ENCODE measurements at regions not wholly inside any gene's neighbourhood (a gene's known extent, or its start where the extent isn't known, plus 50 kb on each side); places are given as distances from the start of the nearest gene placed in this dataset.

DNA sequence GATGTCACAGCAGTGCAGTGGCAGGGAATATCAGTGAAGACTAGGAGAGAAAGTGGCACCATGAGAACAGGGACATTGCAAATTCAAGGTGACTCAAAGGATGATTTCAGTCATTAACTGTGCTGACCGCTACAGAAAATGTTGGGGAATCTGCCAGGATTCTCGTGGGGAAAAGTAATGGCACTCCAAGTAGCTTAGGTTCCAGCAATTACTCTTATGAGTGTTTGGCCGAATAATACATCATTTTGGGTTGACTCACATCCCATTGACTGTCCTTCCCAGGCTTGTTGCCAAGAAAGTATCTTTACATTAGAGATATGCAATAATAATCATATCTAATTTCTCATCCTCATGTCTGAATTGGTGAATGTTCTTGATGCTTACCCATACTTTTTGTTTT lies 1411.1 kb upstream of the PCDH7 start:
- Histone ChIP-seq H3K4me1 (ENCODE audit: control insufficient read depth in 5 of 5, insufficient read depth in 5 of 5, low read length in 5 of 5) (no peaks in the 10 kb centered on the region), H3K9ac (ENCODE audit: low read length in 5 of 5) (no peak overlapping the region), H3K27ac (ENCODE audit: low read depth, low read length) (no peak overlapping the region), H3K4me3 (ENCODE audit: low read depth in 1 of 5, low read length in 5 of 5) (no peak overlapping the region), H3K9me3 (ENCODE audit: control insufficient read depth in 5 of 5, low read length in 5 of 5) (no peaks in the 10 kb centered on the region), H3K36me3 (ENCODE audit: control insufficient read depth in 5 of 5, insufficient read depth in 5 of 5, low read length in 5 of 5) (no peaks in the 10 kb centered on the region), H3K27me3 (ENCODE audit: control insufficient read depth in 5 of 5, insufficient read depth in 4 of 5, low read length in 5 of 5) (no peaks in the 10 kb centered on the region)

DNA sequence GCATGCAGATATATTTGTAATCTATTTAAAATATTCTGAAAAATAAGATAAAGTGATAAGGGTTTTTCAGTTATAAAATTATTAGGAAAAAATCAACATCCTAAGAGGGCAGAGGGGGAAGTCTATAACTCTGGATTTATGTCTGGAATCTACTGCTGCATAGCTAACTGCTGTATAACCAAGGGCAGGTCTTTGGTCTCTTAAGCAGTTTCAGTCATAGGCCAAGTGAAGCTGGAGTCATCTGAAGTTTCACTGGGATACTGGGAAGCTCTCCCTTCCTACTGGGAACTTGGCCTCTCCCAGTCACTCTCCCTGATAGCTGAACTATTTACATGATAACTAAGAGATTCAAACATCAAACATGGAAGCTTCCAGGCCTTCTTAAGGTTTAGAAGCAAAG lies 1409.9 kb upstream of the PCDH7 start:
- Histone ChIP-seq H3K9ac (ENCODE audit: low read length in 5 of 5) (no peak overlapping the region), H3K4me1 (ENCODE audit: control insufficient read depth in 5 of 5, insufficient read depth in 5 of 5, low read length in 5 of 5) (no peaks in the 10 kb centered on the region)

DNA sequence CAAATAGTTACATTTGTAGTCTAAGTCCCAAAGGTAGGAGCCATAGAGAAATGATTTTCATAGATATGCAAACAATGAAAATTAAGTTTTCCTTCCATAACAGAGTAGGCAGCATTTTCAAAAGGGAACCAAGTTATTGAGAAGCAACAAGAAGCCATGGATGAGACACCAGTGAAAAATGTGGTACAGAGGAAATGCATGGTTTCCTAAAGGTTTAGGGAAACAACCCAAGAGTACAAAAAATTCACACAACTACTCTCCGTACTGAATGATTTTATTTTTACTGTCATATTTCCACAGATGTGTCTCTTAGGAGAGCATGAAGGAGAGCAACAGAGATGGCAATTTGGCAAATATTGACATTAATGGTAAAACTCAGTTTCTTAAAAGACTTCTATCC lies 1408.9 kb upstream of the PCDH7 start:
- Histone ChIP-seq H3K9me3 (ENCODE audit: control insufficient read depth in 5 of 5, low read length in 5 of 5) (no peaks in the 10 kb centered on the region), H3K9ac (ENCODE audit: low read length in 5 of 5) (no peak overlapping the region), H3K27ac (ENCODE audit: low read depth, low read length) (no peak overlapping the region), H3K27me3 (ENCODE audit: control insufficient read depth in 5 of 5, insufficient read depth in 4 of 5, low read length in 5 of 5) (no peaks in the 10 kb centered on the region), H3K4me3 (ENCODE audit: low read depth in 1 of 5, low read length in 5 of 5) (no peak overlapping the region), H3K36me3 (ENCODE audit: control insufficient read depth in 5 of 5, insufficient read depth in 5 of 5, low read length in 5 of 5) (no peaks in the 10 kb centered on the region), H3K4me1 (ENCODE audit: control insufficient read depth in 5 of 5, insufficient read depth in 5 of 5, low read length in 5 of 5) (no peaks in the 10 kb centered on the region)

More for the DNA sequence above, 1409.9 kb upstream of the PCDH7 start:
- H3K36me3 ChIP-seq (ENCODE audit: control insufficient read depth in 5 of 5, insufficient read depth in 5 of 5, low read length in 5 of 5) = no peaks in the 10 kb centered on the region
- no peaks in the 10 kb centered on the region for H3K27me3 ChIP-seq (ENCODE audit: control insufficient read depth in 5 of 5, insufficient read depth in 4 of 5, low read length in 5 of 5)
- H3K9me3 ChIP-seq (ENCODE audit: control insufficient read depth in 5 of 5, low read length in 5 of 5) = no peaks in the 10 kb centered on the region
- H3K27ac ChIP-seq (ENCODE audit: low read depth, low read length) = no peak overlapping the region
- H3K4me3 ChIP-seq (ENCODE audit: low read depth in 1 of 5, low read length in 5 of 5) = no peak overlapping the region

DNA sequence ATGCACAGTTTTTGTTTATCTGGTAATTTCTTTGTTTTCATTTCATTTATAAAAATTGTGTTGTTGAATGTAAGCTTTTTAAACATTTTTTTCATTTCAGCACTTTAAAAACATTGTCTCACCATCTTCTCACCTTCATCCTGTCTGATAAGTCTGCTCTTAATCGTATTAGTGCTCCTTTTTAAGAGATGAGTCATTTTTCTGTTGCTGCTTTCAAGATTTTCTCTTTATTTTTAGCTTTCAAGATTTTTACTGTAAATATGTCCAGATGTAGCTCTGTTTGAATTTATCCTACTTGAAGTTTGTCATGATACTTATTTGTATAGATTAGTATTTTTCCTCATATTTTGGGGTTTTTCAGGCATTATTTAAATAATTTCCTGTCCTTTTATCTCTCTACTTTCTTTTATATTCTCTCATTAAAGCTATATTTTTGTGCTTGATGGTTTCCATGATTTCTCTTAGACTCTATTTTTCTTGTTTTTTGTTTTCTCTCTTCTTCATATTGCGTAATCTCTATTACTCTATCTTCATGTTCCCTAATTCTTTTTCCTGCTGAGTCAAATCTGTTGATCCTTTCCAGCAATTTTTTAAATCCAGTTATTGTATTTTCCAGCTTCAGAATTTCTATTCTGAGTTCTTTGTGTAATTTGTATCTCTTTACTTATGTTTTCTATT lies 1400.4 kb upstream of the PCDH7 start:
- Histone ChIP-seq H3K9me3 (ENCODE audit: control insufficient read depth in 5 of 5, low read length in 5 of 5) (no peaks in the 10 kb centered on the region), H3K4me1 (ENCODE audit: control insufficient read depth in 5 of 5, insufficient read depth in 5 of 5, low read length in 5 of 5) (no peaks in the 10 kb centered on the region), H3K9ac (ENCODE audit: low read length in 5 of 5) (no peak overlapping the region), H3K4me3 (ENCODE audit: low read depth in 1 of 5, low read length in 5 of 5) (no peak overlapping the region), H3K27ac (ENCODE audit: low read depth, low read length) (no peak overlapping the region), H3K36me3 (ENCODE audit: control insufficient read depth in 5 of 5, insufficient read depth in 5 of 5, low read length in 5 of 5) (no peaks in the 10 kb centered on the region), H3K27me3 (ENCODE audit: control insufficient read depth in 5 of 5, insufficient read depth in 4 of 5, low read length in 5 of 5) (no peaks in the 10 kb centered on the region)

- Histone ChIP-seq H3K36me3 (ENCODE audit: control insufficient read depth in 5 of 5, insufficient read depth in 5 of 5, low read length in 5 of 5) (no peaks in the 10 kb centered on the region), H3K27ac (ENCODE audit: low read depth, low read length) (no peak overlapping the region), H3K9me3 (ENCODE audit: control insufficient read depth in 5 of 5, low read length in 5 of 5) (no peaks in the 10 kb centered on the region), H3K27me3 (ENCODE audit: control insufficient read depth in 5 of 5, insufficient read depth in 4 of 5, low read length in 5 of 5) (no peaks in the 10 kb centered on the region), H3K4me1 (ENCODE audit: control insufficient read depth in 5 of 5, insufficient read depth in 5 of 5, low read length in 5 of 5) (no peaks in the 10 kb centered on the region), H3K9ac (ENCODE audit: low read length in 5 of 5) (no peak overlapping the region), H3K4me3 (ENCODE audit: low read depth in 1 of 5, low read length in 5 of 5) (no peak overlapping the region)
Measured at GRCh38 chr4:29320947-29321620, 1399.1 kb upstream of the PCDH7 start.

- Histone ChIP-seq H3K9ac (ENCODE audit: low read length in 5 of 5) (no peak overlapping the region), H3K27me3 (ENCODE audit: control insufficient read depth in 5 of 5, insufficient read depth in 4 of 5, low read length in 5 of 5) (no peaks in the 10 kb centered on the region), H3K4me1 (ENCODE audit: control insufficient read depth in 5 of 5, insufficient read depth in 5 of 5, low read length in 5 of 5) (peaks cover 0 to 3% (median 0%) of the 10 kb centered on the region in 5 donors), H3K27ac (ENCODE audit: low read depth, low read length) (no peak overlapping the region), H3K9me3 (ENCODE audit: control insufficient read depth in 5 of 5, low read length in 5 of 5) (no peaks in the 10 kb centered on the region), H3K36me3 (ENCODE audit: control insufficient read depth in 5 of 5, insufficient read depth in 5 of 5, low read length in 5 of 5) (no peaks in the 10 kb centered on the region), H3K4me3 (ENCODE audit: low read depth in 1 of 5, low read length in 5 of 5) (no peak overlapping the region)
Measured at GRCh38 chr4:29326004-29326403, 1394.2 kb upstream of the PCDH7 start.

DNA sequence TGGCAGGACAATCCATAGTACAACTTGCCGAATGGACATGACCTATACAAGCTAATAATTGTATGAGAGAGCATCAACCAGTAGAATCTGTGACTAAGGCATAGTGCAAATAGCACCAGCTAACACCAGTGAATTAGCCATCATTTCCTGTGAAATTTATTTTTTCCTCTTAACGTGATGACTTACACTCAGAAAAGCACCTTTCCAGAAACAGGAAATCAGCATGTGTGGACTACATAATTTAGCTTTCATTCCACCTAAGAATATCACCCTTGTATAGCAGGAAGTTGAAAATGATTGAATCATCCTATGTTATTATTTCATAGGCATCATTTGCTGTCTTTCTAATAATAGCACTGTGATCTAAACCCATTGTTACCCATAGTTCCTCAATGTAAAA lies 1393.4 kb upstream of the PCDH7 start:
- Histone ChIP-seq H3K9me3 (ENCODE audit: control insufficient read depth in 5 of 5, low read length in 5 of 5) (no peaks in the 10 kb centered on the region), H3K27me3 (ENCODE audit: control insufficient read depth in 5 of 5, insufficient read depth in 4 of 5, low read length in 5 of 5) (no peaks in the 10 kb centered on the region)

DNA sequence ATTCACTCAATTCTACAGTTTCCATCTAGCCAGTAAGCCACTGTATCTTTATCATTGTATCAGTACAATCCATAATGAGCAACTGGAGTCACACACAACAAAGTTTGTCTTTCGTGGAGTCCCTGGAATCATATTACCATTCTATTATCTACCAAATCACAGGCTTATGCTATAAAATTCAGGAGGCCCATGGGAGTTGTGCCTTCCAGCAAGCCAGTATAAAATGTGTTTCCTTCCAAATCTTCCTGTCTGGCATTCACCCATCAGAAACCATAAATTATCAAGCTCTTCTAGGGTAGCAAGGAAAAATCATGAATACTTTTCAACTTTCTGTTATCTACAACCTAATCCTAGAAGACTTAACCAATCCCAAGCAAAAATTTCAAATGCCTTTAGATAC lies 1383.3 kb upstream of the PCDH7 start:
- Histone ChIP-seq H3K36me3 (ENCODE audit: control insufficient read depth in 5 of 5, insufficient read depth in 5 of 5, low read length in 5 of 5) (no peaks in the 10 kb centered on the region), H3K4me3 (ENCODE audit: low read depth in 1 of 5, low read length in 5 of 5) (no peak overlapping the region), H3K9ac (ENCODE audit: low read length in 5 of 5) (no peak overlapping the region), H3K9me3 (ENCODE audit: control insufficient read depth in 5 of 5, low read length in 5 of 5) (no peaks in the 10 kb centered on the region), H3K4me1 (ENCODE audit: control insufficient read depth in 5 of 5, insufficient read depth in 5 of 5, low read length in 5 of 5) (no peaks in the 10 kb centered on the region), H3K27ac (ENCODE audit: low read depth, low read length) (no peak overlapping the region), H3K27me3 (ENCODE audit: control insufficient read depth in 5 of 5, insufficient read depth in 4 of 5, low read length in 5 of 5) (no peaks in the 10 kb centered on the region)

More for the DNA sequence above, 1393.4 kb upstream of the PCDH7 start:
- no peaks in the 10 kb centered on the region for H3K36me3 ChIP-seq (ENCODE audit: control insufficient read depth in 5 of 5, insufficient read depth in 5 of 5, low read length in 5 of 5)
- H3K27ac ChIP-seq (ENCODE audit: low read depth, low read length) = no peak overlapping the region
- H3K9ac ChIP-seq (ENCODE audit: low read length in 5 of 5) = no peak overlapping the region
- no peak overlapping the region for H3K4me3 ChIP-seq (ENCODE audit: low read depth in 1 of 5, low read length in 5 of 5)
- H3K4me1 ChIP-seq (ENCODE audit: control insufficient read depth in 5 of 5, insufficient read depth in 5 of 5, low read length in 5 of 5) = peaks cover 0 to 3% (median 0%) of the 10 kb centered on the region in 5 donors

DNA sequence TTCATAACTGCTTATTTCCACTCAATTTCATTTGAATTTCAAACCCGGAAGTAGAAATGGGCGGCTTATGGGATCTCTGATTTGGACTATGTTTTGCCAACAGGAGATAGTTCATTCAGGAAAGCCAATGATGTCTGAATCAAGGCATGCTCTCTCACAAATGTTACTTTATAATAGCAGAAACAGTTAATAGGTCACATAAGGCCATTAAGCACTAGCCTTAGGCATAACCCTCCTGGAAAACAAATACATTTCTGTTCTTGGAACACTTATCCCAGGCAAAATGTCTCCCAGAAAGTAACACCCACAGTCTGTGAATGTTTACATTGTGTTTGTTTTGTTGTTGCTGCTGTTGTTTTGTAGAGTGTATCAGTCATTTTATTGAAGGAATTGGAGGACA lies 1347.2 kb upstream of the PCDH7 start:
- no peak overlapping the region for H3K27ac ChIP-seq (ENCODE audit: low read depth, low read length)
- H3K27me3 ChIP-seq (ENCODE audit: control insufficient read depth in 5 of 5, insufficient read depth in 4 of 5, low read length in 5 of 5) = no peaks in the 10 kb centered on the region
- H3K4me3 ChIP-seq (ENCODE audit: low read depth in 1 of 5, low read length in 5 of 5) = no peak overlapping the region
- H3K9ac ChIP-seq (ENCODE audit: low read length in 5 of 5) = no peak overlapping the region
- H3K9me3 ChIP-seq (ENCODE audit: control insufficient read depth in 5 of 5, low read length in 5 of 5) = no peaks in the 10 kb centered on the region
- H3K4me1 ChIP-seq (ENCODE audit: control insufficient read depth in 5 of 5, insufficient read depth in 5 of 5, low read length in 5 of 5) = no peaks in the 10 kb centered on the region
- no peaks in the 10 kb centered on the region for H3K36me3 ChIP-seq (ENCODE audit: control insufficient read depth in 5 of 5, insufficient read depth in 5 of 5, low read length in 5 of 5)

- Histone ChIP-seq H3K27me3 (ENCODE audit: control insufficient read depth in 5 of 5, insufficient read depth in 4 of 5, low read length in 5 of 5) (no peaks in the 10 kb centered on the region), H3K4me1 (ENCODE audit: control insufficient read depth in 5 of 5, insufficient read depth in 5 of 5, low read length in 5 of 5) (no peaks in the 10 kb centered on the region), H3K9ac (ENCODE audit: low read length in 5 of 5) (no peak overlapping the region), H3K36me3 (ENCODE audit: control insufficient read depth in 5 of 5, insufficient read depth in 5 of 5, low read length in 5 of 5) (no peaks in the 10 kb centered on the region), H3K4me3 (ENCODE audit: low read depth in 1 of 5, low read length in 5 of 5) (no peak overlapping the region), H3K9me3 (ENCODE audit: control insufficient read depth in 5 of 5, low read length in 5 of 5) (peaks cover 0 to 2% (median 0%) of the 10 kb centered on the region in 5 donors), H3K27ac (ENCODE audit: low read depth, low read length) (no peak overlapping the region)
Measured at GRCh38 chr4:29375716-29376115, 1344.5 kb upstream of the PCDH7 start.
